Upper lobe of left lung (tissue), 6 donors: ENCODE measurements at regions not wholly inside any gene's neighbourhood (a gene's known extent, or its start where the extent isn't known, plus 50 kb on each side); places are given as distances from the start of the nearest gene placed in this dataset.
A peak's percentile ranks its signal among the peaks of the same experiment; 100 is the strongest.

Experiments
- ATAC-seq, 2 donors: fragments of 200-7000 bp; cut with Tn5 transposase; one replicate each; pipeline ENCODE4 v1.9.1; 2022; ENCODE audit warnings: mild to moderate bottlenecking in 2 of 2, moderate library complexity in 2 of 2; ENCODE audit not compliant: low FRiP score in 2 of 2
- DNase-seq, 2 donors: peaks; one replicate each; pipeline ENCODE4 v3.0.0-alpha.2; 2019 to 2020
- H3K27ac ChIP-seq, 4 donors: fragments of 200-600 bp; sonication (generic); one replicate each; pipeline ENCODE4 v1.5.1; 2016 to 2019
- H3K27me3 ChIP-seq, 4 donors: fragments of 200-600 bp; sonication (generic); one replicate each; pipeline ENCODE4 v1.5.1; 2017 to 2019
- H3K36me3 ChIP-seq, 4 donors: fragments of 200-600 bp; sonication (generic); one replicate each; pipeline ENCODE4 v1.5.1; 2016 to 2019
- H3K4me1 ChIP-seq, 4 donors: fragments of 200-600 bp; sonication (generic); one replicate each; pipeline ENCODE4 v1.5.1; 2018 to 2019
- H3K4me3 ChIP-seq, 4 donors: fragments of 200-600 bp; sonication (generic); one replicate each; pipeline ENCODE4 v1.5.1; 2017 to 2019; ENCODE audit warnings: mild to moderate bottlenecking in 2 of 4, moderate library complexity in 1 of 4
- H3K9me3 ChIP-seq, 4 donors: fragments of 200-600 bp; sonication (generic); one replicate each; pipeline ENCODE4 v1.5.1; 2018 to 2019
- CTCF ChIP-seq, 6 experiments: fragments of 450-650 bp in 4 of 6; fragments of 200-600 bp in 2 of 6; sonication (generic) in 2 of 6; IDR thresholded peaks; one replicate each; pipeline ENCODE4 v1.5.1; 2016 to 2019; ENCODE audit warnings: antibody characterized with exemption in 6 of 6
- EP300 ChIP-seq, 4 donors: sonication (generic); formaldehyde crosslinking; IDR thresholded peaks; one replicate each; pipeline ENCODE4 v1.5.1; 2017; ENCODE audit warnings: antibody characterized with exemption in 4 of 4, control low read depth in 2 of 4
- POLR2A ChIP-seq, 4 donors: fragments of 450-650 bp; IDR thresholded peaks; one replicate each; pipeline ENCODE4 v1.5.1; 2016 to 2017; ENCODE audit warnings: antibody characterized with exemption in 4 of 4, mild to moderate bottlenecking in 2 of 4
- POLR2AphosphoS5 ChIP-seq, 2 donors: sonication (generic); formaldehyde crosslinking; IDR thresholded peaks; one replicate each; pipeline ENCODE4 v1.5.1; 2017; ENCODE audit warnings: antibody characterized with exemption in 2 of 2
- WGBS, 2 donors: methylation state at CpG; one replicate each; pipeline ENCODE4 v1.1.5; 2017 to 2018; 5-methylcytosine and 5-hydroxymethylcytosine counted together
- donor health status: DM: no; HTN: no; CAD: no; lungs with moderate emphysema.
- donor health status: DM: no; HTN: yes; CAD: no; lungs with severe emphysema.

- no peak for ATAC-seq
- no peaks in the 10 kb centered on the region for H3K4me1 ChIP-seq
- TF ChIP-seq POLR2A (IDR thresholded peaks at IDR 0.05) (no peak), CTCF (IDR thresholded peaks at IDR 0.05) (no peak), EP300 (IDR thresholded peaks at IDR 0.05) (no peak), POLR2AphosphoS5 (IDR thresholded peaks at IDR 0.05) (no peak)
- DNase-seq: no peak
- H3K27ac ChIP-seq: no peak overlapping the region
- H3K27me3 ChIP-seq: no peaks in the 10 kb centered on the region
- no peaks in the 10 kb centered on the region for H3K36me3 ChIP-seq
- no peak overlapping the region for H3K4me3 ChIP-seq
- 62 to 75% methylated on average over 7 of the region's 7 CpGs for WGBS, 2 donors
- H3K9me3 ChIP-seq: no peaks in the 10 kb centered on the region
These were observed 462.6 kb upstream of the MAF start for GRCh38 chr16:80063031-80063712.

DNA sequence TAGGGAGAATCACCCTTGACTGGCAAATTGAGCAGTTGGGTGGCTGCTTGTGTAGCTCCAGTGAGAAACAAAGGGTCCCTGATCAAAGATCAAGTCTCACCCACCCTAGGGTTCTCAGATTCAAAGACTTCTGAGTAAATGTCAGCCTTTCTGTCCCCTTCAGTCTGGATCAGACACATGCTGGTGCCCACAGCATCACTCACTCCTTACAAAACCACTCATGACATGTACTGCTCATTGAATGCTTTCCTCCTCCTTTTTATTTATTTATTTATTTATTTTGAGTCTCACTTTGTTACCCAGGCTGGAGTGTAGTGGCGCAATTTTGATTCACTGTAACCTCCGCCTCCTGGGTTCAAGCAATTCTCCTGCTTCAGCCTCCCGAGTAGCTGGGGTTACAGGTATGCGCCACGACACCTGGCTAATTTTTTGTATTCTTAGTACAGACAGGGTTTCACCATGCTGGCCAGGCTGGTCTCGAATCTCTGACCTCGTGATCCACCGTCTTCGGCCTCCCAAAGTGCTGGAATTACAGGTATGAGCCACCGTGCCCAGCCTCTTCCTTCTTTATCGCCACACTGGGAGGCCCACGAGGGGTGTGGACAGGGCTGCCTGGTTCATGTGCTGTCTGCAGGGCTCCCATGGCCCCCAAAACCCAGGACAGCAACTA lies 462.0 kb upstream of the MAF start:
- WGBS, 2 donors: 89 to 95% methylated on average over 12 of the region's 12 CpGs
- no peak for TF ChIP-seq EP300 (IDR thresholded peaks at IDR 0.05)
- TF ChIP-seq CTCF (IDR thresholded peaks at IDR 0.05): no peak
- Histone ChIP-seq H3K27ac (no peak overlapping the region), H3K9me3 (no peaks in the 10 kb centered on the region), H3K4me3 (no peak overlapping the region), H3K27me3 (no peaks in the 10 kb centered on the region), H3K36me3 (no peaks in the 10 kb centered on the region), H3K4me1 (no peaks in the 10 kb centered on the region)
- DNase-seq: no peak
- ATAC-seq: no peak

DNA sequence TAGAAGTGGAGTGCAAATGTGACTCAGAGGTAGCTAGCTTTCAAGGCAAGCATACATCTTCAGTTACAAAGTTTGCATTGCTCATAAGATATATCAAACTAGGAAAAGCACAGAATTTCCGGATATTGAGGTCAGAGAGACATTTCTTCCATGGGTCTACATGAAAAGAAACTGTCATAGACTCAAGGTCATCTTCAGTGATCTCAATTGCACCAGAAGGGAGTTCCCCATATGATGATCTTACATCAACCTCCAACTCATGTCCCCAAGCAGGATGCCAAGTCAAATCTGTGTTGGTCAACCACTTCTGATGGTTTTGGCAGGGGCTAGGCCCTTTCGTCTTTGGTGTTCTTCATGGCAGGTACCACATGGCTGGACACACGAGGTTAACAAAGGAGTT lies 459.9 kb upstream of the MAF start:
- TF ChIP-seq POLR2AphosphoS5 (IDR thresholded peaks at IDR 0.05) (no peak), CTCF (IDR thresholded peaks at IDR 0.05) (no peak), POLR2A (IDR thresholded peaks at IDR 0.05) (no peak), EP300 (IDR thresholded peaks at IDR 0.05) (no peak)
- Histone ChIP-seq H3K27ac (no peak overlapping the region), H3K4me3 (no peak overlapping the region), H3K36me3 (no peaks in the 10 kb centered on the region), H3K9me3 (no peaks in the 10 kb centered on the region), H3K27me3 (no peaks in the 10 kb centered on the region), H3K4me1 (no peaks in the 10 kb centered on the region)
- WGBS, 2 donors: 72 to 90% methylated on average over 3 of the region's 3 CpGs
- ATAC-seq (no peak), DNase-seq (no peak)

- no peaks in the 10 kb centered on the region for H3K4me1 ChIP-seq
- H3K36me3 ChIP-seq: no peaks in the 10 kb centered on the region
- H3K9me3 ChIP-seq: no peaks in the 10 kb centered on the region
- DNase-seq (no peak), ATAC-seq (no peak)
- H3K27ac ChIP-seq: no peak overlapping the region
- TF ChIP-seq EP300 (IDR thresholded peaks at IDR 0.05) (no peak), POLR2A (IDR thresholded peaks at IDR 0.05) (no peak), CTCF (IDR thresholded peaks at IDR 0.05) (no peak), POLR2AphosphoS5 (IDR thresholded peaks at IDR 0.05) (no peak)
- no peaks in the 10 kb centered on the region for H3K27me3 ChIP-seq
- H3K4me3 ChIP-seq: no peak overlapping the region
- 53 to 56% methylated on average over 3 of the region's 3 CpGs for WGBS, 2 donors
These were observed 459.3 kb upstream of the MAF start for GRCh38 chr16:80059836-80060235.

DNA sequence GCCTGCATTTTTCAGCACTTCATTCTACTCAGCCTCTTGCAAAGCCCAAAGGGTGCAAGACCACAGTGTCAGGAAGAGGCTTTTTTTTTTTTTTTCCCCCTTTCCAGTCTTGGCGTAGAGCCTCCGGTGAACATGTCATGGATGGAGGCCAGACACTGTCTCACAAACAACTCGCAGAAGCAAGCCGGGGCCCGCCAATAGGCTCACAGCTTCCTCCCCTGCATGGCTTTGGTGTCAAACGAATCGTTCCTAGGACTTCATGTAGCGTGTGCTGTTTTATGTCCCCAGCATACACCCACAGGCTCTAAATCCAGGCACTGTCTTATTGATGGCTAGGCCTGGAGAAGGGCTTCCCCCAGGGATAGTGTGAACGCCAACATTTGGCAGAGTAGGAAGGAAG lies 457.7 kb upstream of the MAF start:
- H3K27ac ChIP-seq: peak overlapping the region in 1 of 4 donors; percentile 23
- TF ChIP-seq POLR2A (IDR thresholded peaks at IDR 0.05) (no peak), POLR2AphosphoS5 (IDR thresholded peaks at IDR 0.05) (no peak), CTCF (IDR thresholded peaks at IDR 0.05) (no peak), EP300 (IDR thresholded peaks at IDR 0.05) (no peak)
- H3K4me3 ChIP-seq: no peak overlapping the region
- 76 to 78% methylated on average over 8 to 9 of the region's 9 CpGs for WGBS, 2 donors
- ATAC-seq (peak in 1 of 2 donors; percentile 66), DNase-seq (no peak)
- H3K9me3 ChIP-seq: no peaks in the 10 kb centered on the region
- H3K4me1 ChIP-seq: no peaks in the 10 kb centered on the region
- no peaks in the 10 kb centered on the region for H3K27me3 ChIP-seq
- H3K36me3 ChIP-seq: no peaks in the 10 kb centered on the region
